CD4-positive, alpha-beta T cell treated with Interleukin-4 for 1 hour (primary cell): ENCODE measurements at regions not wholly inside any gene's neighbourhood (a gene's known extent, or its start where the extent isn't known, plus 50 kb on each side); places are given as distances from the start of the nearest gene placed in this dataset.
A peak's percentile ranks its signal among the peaks of the same experiment; 100 is the strongest.

Experiments
- DNase-seq, 2 donors: peaks; one replicate each; pipeline ENCODE4 v3.0.0-alpha.2; 2020 to 2022

GRCh38 chr20:22403632-22404361 is 180.6 kb downstream of the FOXA2 start:
- DNase-seq: no peak

DNA sequence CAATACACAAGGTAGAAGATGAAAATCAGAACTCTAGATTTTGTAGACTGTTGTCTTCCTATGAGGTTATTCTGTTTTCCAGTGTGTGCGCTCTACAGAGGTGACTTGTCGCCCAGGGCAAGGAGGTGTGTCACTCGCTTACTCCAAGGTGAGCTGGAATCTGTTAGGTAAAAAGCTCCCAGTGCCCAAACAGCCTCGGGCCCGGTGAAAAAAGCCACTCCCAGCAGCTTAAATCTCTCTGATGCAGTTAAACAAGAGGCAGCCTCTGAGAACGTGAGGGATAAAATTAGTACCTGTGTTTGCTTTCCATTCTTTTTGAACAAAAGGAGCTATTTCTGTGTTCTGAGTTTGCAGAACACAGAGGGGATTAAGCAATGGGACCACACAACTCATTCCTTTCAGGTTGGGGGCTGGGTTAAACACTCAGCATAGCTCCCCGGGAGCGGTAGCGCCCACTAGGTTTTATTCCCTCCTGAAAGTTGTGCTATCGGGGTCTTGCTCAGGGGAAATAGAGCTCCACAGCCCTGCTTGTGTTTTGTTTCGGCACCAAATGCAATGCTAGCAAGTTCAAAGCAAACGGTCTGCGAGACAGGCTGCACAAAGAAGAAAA is 181.2 kb downstream of the FOXA2 start:
- DNase-seq: no peak

DNA sequence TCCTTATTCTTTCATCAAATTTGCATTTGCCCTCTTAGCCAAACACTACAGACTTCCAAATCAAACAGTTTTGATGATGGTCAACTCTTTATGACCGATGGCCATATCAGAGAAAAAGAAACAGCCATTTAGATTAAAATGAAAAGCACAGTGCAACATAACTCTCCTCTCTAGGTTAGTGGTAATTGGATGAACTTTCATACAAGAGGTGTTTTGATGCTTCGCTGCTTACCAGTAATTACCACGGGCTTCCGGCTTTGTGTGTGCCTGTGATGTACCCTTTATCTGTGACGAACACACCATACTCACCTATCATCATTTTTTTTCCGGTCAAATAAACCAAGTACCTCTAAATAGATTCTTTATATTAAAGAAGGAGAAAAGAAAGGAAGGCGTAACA is 181.8 kb downstream of the FOXA2 start:
- no peak for DNase-seq

DNA sequence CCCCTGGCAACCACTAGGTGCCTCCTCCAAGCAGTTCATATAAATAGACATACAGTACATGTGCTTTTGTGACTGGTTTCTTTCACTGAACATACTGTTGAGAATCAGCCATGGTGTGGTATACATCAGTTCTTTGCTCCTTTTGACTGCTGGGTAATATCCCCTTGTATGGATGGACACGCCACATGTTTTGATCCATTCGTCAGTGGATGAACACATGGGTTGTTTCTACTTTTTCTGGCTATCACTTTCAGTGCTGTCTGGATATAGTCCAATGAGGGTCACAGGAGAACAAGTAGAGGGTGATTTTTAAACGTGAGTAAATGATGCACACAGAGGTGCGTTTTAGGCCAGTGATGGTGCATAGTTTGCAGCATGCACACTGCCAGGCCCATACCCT is 183.9 kb downstream of the FOXA2 start:
- DNase-seq: no peak

DNA sequence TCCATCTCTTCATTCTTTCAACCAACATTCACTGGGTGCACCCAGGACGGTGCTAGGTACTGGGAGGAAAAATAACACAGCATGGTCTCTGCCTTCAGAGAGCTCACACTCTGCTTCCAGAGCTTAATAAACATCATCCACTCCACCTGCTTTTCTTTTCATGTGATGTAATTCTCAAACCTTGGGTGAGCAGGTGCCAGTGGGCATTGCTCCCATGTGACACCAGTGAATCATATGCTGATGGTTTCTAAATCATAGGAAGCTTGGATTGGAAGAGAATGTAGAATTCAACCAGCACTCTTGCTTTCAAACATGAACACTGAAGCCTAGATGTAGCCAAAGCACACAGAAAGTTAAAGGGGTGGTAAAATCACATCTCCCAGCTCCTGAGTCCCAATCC is 189.8 kb downstream of the FOXA2 start:
- DNase-seq: no peak

GRCh38 chr20:22390543-22390903 is 193.8 kb downstream of the FOXA2 start:
- no peak for DNase-seq

DNA sequence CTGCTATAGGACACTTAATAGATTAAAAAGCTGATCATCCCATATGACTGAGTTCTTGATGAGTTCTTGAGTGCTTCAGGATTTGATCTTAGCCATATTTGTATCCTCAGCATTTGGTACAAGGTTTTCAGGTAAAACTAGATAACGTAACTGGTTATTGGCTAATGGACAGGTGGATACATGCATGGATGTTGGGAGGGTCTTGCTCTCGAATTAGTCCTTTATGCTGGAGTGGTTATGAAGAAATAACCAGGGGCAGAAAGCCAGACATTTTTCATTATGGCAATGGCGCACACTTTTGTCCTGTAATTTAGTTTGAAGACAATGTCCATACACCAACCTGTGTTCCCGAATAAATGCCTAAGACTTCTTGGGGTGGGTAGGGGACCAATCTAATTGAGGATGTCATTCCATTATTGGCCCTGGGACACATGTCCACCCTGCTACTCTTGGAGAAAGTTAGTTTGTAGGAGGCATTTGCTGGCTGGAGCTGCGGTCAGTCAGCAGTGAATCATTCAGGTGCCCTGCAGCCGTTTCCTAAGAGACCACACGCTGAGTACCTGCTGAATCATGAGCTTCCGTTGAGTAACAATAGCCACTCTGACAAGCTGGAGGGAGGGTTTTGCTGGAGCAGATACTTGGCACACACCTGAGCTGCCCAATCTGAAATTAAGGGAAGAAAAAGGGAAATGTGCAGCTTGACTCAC is 194.4 kb downstream of the FOXA2 start:
- DNase-seq: no peak

GRCh38 chr20:22387452-22387851 is 196.9 kb downstream of the FOXA2 start:
- DNase-seq: no peak

DNA sequence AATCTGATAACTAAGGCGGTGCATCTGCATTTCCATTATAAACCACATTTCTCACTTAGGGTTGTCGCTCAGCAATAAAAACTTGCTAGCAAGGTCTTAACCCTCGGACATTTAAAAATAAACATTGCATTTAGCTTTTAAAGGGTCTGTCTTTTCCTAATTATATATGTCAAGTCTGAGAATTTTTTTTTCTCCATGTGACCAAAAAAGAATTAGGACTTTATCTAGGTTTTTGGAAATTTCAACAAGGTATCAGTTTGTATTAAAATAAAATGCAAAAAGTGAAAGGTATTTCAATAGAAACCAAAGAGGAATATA is 198.1 kb downstream of the FOXA2 start:
- no peak for DNase-seq

DNA sequence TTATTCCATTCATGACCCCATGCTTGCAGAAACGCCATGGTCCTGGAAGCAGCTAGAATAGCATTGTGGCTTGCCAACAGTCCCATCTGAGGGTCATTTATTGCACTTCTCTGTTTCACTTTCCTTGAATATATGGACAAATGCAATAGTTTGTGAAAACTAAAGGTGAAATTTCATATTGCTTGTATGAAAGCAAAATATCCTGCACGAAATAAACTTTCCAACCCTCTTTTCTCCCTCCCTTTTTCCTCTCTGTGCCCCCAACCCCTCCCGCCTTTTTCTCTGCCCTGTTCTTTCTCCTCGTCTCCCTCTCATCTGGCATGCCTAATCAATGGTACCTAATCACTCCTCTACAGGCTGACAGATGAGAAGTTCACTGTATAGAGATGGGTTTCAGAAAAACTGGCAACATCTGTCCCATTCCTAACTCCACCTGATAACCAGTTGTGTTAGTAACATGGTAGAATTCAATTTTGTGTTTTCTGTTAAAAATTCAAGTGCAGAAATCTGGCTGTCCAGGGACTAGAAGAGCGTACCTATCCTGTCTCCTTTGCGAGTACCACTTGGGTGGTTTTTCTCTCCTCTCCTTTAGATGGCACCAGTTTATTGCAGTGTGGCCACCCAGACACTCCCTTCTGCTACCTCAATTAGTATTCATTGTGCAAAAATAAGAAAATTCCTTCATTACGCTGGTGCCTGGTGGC is 198.6 kb downstream of the FOXA2 start:
- no peak for DNase-seq

GRCh38 chr20:22384978-22385377 is 199.4 kb downstream of the FOXA2 start:
- DNase-seq: no peak

GRCh38 chr20:22383156-22383555 is 201.2 kb downstream of the FOXA2 start:
- DNase-seq: no peak

- DNase-seq: no peak
Observed at GRCh38 chr20:22382742-22383141, 201.6 kb downstream of the FOXA2 start.

DNA sequence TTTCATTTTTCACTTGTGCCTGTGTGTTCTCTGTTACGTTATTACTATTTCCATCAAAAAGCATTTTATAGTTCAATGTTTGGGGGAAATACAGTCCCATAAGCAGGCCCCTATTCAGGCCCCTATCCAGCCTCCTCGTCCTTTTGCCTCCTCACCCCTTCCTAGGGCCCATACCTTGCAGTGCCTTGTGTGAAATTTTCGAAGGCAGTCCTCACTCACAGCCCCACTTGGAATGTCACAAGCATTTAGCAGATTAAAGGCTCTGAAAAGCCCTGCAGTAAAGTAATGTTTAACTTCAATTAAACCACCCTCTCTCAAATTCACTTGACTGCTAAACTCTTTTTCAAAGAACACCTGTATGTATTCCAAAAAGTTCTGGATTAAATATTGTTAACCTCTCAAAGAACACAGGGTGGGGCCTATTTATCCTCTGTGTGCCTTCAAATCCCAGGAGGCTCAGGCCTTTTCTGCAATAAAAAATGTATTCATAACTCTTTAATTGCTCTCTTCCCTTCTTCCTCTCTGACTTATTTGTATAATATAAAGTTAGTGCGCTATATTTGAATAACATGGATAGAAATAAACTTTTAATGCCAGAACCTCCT is 202.5 kb downstream of the FOXA2 start:
- no peak for DNase-seq

DNA sequence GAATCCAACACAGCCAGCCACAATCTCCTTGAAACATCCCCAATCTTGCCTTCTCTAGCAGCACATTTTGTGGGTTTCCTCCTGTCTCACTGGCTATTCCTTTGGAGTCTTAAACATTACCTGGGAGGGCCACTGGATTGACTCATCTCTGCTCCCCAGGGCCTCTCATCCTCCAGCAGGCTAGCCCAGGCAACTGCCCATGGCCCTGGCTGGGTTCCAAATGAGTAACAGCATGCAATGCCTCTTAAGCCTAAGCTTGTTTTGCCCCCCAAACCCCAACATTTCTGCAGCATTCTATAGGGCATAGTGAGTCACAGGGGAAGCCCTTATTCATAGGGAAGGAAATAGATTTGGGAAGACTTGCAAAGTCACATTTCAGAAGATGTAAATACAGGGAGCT is 204.9 kb downstream of the FOXA2 start:
- DNase-seq: no peak

GRCh38 chr20:22374678-22375590 is 209.4 kb downstream of the FOXA2 start:
- no peak for DNase-seq

DNA sequence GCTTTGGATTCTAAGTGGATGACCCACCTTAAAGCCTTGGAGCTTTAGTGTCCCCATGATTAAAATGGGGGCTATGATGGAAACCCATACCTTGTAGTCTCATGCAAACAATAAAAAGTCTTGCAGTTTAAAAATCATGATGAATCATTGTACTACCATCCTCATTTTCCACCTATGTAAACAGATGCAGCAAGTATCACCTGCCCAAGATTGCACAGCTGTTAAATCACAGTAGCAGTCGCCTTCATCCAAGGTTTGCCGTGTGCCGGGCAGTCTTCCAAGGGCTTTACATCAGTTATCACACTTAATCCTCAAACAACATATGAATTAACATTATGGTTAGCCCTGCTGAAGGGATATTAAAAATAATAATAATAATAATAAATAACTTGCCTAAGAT is 210.3 kb downstream of the FOXA2 start:
- DNase-seq: no peak

DNA sequence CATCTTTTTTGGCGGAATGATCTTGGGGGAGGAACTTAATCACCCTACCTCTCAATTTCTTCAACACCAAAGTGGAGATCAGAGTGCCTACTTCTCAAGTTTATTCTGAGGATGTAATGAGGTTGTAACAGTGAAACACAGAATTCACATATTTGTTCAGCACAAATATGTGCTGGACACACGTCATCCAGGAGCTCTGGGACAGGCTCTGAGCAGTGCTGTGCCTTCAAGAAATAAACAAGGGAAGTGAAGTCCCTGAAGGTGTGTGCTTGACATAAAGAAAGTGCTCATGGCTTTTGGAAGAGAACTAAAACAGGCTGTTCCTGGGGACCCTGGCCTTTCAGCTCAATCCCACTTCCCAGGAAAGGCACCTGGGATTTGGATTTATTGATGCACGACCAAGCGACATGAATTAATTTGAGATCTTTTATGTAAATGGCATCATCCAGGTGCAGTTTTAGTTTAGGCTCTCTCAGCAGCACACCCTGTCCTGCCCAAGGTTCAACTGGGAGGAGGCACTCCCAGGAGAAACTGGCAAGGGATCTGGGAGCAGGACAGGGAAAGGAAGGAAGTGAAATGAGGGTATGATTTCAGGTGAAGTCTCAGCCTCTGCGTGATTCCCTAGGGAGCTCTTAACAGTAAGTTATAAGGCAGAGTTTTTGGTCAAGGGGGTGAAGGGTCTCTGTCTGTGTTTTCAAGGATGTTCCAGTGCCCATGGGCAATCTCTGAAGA is 211.0 kb downstream of the FOXA2 start:
- no peak for DNase-seq

DNA sequence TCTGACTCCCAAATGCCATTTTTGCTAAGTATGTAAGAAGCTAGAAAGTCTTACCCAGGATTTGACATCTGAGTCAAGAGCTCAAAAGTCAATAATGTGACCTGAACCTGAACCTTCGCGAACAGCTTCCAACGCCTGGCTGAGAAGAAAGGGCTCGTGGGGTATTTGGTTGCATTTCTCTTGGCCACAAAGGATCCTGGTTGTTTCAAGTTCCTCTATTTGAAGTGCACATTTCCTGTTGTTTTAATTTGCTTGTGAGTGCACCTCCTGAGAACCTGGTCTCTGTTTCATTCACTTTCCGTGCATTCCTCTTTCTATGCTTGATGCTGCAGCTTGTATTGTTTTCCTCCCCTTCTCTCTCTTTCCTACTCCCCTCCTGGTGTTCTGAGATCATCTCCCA is 212.5 kb downstream of the FOXA2 start:
- peak; percentile 0 to 15 for DNase-seq

DNA sequence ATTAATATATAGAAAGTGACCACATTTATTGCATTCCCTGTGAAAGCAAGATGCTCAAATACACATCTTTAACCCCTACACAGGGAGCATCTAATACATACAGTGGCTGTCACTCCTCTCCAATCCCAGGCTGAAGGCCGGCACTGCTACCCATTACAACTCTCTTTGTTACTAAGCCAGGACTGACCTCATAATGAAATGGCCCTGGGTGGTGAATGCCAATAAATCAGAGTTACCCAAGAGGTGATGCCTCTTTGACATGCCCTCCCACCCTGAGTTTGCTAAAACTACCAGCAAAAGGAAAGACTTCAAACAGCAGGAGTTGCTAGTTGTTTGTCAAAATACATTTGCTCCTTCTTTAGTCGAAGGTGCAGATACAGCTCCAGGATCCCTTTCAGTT is 214.2 kb downstream of the FOXA2 start:
- DNase-seq: no peak

DNA sequence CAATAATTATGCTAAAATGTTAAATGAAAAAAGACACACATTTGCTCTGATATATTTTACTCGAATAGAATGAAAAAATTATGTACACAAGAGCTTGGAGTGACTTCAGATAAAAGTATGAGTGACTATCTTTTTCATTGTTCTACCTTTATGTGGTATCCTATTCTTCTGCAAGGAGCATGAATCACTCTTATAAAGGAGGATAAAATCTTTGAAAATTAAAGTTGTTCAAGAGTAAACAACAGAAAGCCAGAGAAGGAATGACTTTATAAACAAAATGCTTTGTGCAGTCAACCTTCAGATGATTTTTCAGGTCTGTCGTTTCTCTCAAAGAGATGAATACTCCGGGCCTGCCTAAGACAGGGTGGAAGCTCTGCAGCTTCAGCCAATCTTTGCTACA is 215.3 kb downstream of the FOXA2 start:
- no peak for DNase-seq

GRCh38 chr20:22368235-22368634 is 216.1 kb downstream of the FOXA2 start:
- no peak for DNase-seq
